ENCODE measurements at regions not wholly inside any gene's neighbourhood (a gene's known extent, or its start where the extent isn't known, plus 50 kb on each side); places are given as distances from the start of the nearest gene placed in this dataset.

- DNase-seq: no peak
These were observed 298.4 kb downstream of the MAFB start for GRCh38 chr20:40390654-40391053.

- no peak for DNase-seq
These were observed 318.2 kb downstream of the MAFB start for GRCh38 chr20:40370800-40371199.

GRCh38 chr20:40368876-40369275 lies 320.2 kb downstream of the MAFB start:
- DNase-seq: no peak

- no peak for DNase-seq
These were observed 327.1 kb downstream of the MAFB start for GRCh38 chr20:40361916-40362315.

GRCh38 chr20:40359131-40359912 lies 329.7 kb downstream of the MAFB start:
- no peak for DNase-seq

GRCh38 chr20:40354880-40355279 lies 334.2 kb downstream of the MAFB start:
- DNase-seq: no peak

GRCh38 chr20:40343390-40343789 lies 345.6 kb downstream of the MAFB start:
- no peak for DNase-seq

- no peak for DNase-seq
These were observed 347.5 kb downstream of the MAFB start for GRCh38 chr20:40341561-40341960.

GRCh38 chr20:40339661-40340449 lies 349.2 kb downstream of the MAFB start:
- DNase-seq: peak; percentile 2

- no peak for DNase-seq
These were observed 352.5 kb downstream of the MAFB start for GRCh38 chr20:40336533-40336932.

- DNase-seq: no peak
These were observed 353.1 kb downstream of the MAFB start for GRCh38 chr20:40335901-40336351.

- DNase-seq: no peak
These were observed 353.6 kb downstream of the MAFB start for GRCh38 chr20:40335437-40335836.

GRCh38 chr20:40333591-40333990 lies 355.4 kb downstream of the MAFB start:
- DNase-seq: no peak

- DNase-seq: no peak
These were observed 357.1 kb downstream of the MAFB start for GRCh38 chr20:40331807-40332560.

GRCh38 chr20:40331249-40331648 lies 357.8 kb downstream of the MAFB start:
- no peak for DNase-seq

- DNase-seq: no peak
These were observed 359.7 kb downstream of the MAFB start for GRCh38 chr20:40329321-40329720.

GRCh38 chr20:40326784-40327183 lies 362.3 kb downstream of the MAFB start:
- no peak for DNase-seq

- DNase-seq: no peak
These were observed 363.9 kb downstream of the MAFB start for GRCh38 chr20:40325006-40325568.

- DNase-seq: no peak
These were observed 365.7 kb downstream of the MAFB start for GRCh38 chr20:40323361-40323794.

- DNase-seq: no peak
These were observed 366.1 kb downstream of the MAFB start for GRCh38 chr20:40322941-40323340.

GRCh38 chr20:40320517-40321011 lies 368.5 kb downstream of the MAFB start:
- no peak for DNase-seq

Measured in occipital lobe (tissue), 1 donor.